ENCODE measurements at regions not wholly inside any gene's neighbourhood (a gene's known extent, or its start where the extent isn't known, plus 50 kb on each side); places are given as distances from the start of the nearest gene placed in this dataset.
"Not testable (repeated sequence)": the region's sequence is repeated elsewhere in the genome, so short reads cannot be mapped to it uniquely, and the experiment has no call there.

- no peak for DNase-seq
These were observed 560.8 kb upstream of the TBL1XR1 start for GRCh38 chr3:177758126-177758525.

DNA sequence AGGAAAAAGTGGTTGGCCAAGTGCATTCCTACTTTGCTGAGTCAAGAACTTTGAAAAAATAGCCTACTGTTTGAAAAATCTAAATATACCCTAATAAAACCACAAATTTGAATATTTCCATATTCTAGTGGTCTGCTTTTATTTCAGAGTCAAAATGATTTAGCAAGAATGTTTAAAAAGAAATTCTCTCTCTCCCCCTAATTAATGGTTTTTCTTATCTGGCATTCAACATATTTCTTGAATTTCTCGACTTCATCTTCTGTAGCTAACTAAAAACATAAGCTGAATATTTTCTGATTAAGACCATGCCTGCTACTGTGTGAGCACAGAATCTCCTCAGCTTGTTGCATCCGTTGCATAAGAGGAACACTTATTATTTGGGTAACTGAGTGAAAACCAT, 563.5 kb upstream of the TBL1XR1 start:
- no peak for DNase-seq

- DNase-seq, result peak; percentile 11
These were observed 567.2 kb upstream of the TBL1XR1 start for GRCh38 chr3:177764377-177764912.

DNA sequence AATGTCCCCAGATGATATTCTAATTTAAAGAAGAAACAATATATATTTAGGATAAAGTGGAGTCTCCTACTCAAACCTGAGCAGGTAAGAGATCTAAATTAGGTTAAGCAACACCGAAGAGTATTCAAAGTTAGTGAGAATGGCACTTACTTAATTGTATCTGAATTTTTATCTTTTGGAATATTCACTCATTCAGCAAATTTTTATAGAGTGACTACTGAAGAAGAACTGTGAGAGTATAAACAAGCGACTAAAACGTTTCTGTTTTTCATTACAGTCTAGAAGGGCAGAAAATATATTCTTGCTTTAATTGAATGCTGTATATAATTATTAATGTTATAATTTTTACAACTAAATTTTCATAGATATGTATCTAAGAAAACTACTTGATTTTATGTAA, 567.7 kb upstream of the TBL1XR1 start:
- no peak for DNase-seq

DNA sequence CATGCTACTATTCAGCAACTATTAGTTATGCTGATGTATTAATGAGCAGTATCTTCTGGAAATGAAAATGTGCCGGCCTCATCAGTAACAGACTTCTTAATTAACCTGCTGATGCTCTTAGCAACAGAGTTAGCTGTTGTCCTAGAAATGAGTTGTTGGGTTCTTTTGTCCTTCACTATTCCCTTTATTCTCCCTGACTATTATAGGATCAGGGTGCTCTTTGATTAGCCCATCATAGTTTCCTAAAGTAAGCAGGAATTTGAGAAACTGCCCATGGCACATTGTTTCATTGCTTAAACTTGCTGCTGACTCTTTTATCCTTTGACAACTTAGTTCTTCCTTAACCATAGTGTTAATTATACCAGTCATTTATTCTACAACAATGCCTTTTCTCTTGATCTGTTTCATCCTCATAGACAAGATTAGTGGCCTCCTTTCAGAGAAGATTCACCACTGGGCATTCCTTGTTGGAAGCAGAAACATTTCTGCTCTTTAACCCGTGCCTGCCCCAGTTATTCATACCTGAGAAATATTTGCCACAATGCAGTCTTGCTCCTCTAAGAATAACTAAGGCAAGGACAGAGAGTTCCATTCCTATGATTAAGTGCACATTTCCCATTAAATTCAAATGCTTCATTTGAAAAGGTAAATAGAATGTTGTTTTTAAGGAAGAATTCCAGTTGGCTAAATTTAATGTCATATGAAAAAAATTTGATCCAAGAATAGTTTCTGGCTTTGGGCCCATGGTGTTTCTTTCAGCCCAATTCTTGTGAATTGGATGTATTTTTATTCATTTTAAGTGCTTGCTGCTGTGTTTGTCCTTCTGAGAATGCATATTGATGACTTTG, 573.3 kb upstream of the TBL1XR1 start:
- no peak for DNase-seq

GRCh38 chr3:177771780-177772179, 574.5 kb upstream of the TBL1XR1 start:
- no peak for DNase-seq

DNA sequence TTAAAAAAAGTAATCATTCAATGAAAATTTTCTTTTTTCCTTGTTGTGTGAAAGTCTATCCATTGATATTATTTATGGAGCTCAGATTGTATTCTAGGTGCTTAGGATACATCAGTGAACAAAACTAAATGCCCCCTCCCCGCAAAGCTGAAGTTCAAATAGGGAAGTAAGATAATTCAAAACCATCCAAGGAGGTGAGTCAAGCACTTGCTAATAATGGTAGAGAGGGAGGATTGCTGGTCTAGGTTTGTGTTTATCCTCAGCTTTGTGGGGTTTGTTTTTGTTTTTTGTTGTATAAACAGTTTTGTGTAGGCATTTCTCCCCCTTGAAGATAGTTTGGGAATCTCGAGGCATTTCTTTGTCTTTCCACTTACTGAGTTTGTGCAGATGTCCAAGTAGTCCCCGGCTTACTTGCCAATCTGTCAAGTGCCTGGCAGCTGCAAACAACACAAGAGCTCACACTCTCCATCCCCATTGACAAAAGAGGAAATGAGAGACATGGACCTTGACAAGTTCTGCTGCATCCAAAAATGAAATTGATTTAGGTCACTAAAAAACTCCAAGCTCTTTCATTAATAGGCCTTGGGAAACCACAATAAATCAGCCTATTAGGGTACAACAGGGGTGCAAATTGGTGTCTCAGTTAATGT, 575.8 kb upstream of the TBL1XR1 start:
- DNase-seq, result no peak

GRCh38 chr3:177773717-177774116, 576.4 kb upstream of the TBL1XR1 start:
- no peak for DNase-seq

DNA sequence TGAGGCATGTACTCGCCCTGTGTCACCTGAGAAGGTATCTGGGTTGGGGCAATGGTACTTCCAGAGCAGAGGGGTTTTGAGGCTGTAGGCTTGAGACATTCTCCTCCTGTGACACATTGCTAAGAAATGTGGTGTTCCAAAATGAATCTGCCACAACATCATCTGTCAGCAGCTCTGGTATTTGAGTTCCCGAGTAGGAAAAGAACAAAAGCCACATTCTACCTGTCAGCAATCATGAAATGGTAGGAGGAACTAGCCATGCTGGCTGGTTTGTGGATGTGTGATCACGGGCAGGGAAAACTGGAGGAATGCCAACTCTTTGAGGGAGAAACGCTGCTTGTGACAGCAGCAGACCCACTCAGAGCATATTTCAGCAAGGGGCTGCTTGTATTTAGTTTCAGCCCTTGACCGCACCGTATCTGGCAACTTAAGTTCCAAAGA, 579.4 kb upstream of the TBL1XR1 start:
- peak; percentile 22 for DNase-seq

DNA sequence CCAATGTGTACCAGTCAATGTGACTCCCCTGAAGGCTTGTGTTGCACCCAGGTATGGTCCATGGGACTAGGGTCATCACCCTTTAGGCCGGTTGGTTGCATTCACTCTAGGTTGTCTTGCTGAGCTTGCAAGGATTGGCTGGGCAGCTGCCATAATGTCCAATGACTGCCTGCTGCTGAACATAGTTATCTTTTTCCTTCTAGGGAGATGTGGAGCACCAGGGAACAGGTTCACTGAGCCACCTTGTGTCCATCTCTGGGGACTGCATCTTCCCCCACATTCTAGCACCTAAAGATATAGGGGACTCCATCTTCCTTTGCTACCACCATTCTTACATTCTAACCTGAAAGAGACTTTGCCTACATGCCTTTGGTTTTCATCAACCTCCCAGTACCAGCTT, 580.4 kb upstream of the TBL1XR1 start:
- DNase-seq, result peak; percentile 88

DNA sequence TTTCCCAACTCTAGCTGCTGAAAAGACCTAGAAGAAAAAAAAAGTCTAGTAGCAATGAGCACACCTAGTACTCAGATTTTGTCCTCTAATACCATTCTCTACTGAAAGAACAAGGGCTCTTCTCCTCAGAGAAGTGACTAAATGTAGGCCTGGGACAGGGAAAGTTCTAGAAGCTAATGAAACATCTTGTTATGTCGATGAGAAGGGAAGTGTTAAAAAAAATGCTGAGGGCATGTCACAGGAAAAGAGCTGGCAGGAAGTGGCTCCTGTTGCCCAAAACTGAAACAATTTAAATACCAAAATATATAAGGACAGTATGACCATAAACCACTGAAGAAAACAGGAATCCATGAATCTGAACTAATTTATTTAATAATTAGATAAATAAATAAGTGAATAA, 581.4 kb upstream of the TBL1XR1 start:
- DNase-seq, result no peak

DNA sequence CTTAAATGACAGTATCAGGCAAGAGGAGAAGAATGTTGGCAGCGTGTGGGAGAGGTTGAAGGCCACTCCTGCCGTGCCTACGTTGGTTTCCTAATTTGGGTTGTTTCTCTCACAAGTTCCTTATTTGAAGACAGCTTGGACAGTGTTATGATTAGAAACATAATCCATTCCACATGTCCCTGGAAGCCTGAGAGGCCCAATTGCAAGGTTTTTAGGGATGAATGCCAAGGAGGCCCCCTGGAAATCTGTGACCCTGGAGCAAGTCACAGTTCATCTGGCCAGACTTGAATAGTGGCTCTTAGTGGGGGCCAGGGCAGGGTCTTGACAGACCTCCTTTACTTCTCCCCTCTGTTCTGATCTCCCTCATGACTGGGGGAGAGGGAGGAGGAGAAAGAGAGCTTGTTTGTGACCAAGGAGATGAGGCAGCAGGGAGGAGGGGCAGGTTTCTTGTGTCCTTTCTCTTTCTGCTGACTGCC, 584.4 kb upstream of the TBL1XR1 start:
- no peak for DNase-seq

GRCh38 chr3:177783338-177783737, 586.1 kb upstream of the TBL1XR1 start:
- DNase-seq, result no peak

DNA sequence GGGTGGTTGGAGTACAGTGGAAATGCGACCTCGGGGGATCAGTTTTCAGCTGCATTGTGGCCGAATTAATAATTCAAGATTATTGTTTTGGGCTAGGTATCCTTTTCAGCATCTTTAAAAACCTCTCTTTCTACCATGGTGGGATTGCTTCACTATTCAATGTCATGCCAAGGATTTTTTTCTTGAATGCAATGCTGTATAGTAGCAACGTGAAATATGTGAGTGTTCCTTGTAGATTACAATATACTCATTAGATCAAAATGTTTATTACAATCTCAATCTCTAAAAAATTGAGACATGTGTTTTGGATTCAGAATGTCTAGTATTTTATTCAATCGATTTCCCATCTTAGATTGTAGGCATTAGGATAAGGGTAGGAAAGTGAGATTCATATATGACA, 586.5 kb upstream of the TBL1XR1 start:
- DNase-seq, result no peak

DNA sequence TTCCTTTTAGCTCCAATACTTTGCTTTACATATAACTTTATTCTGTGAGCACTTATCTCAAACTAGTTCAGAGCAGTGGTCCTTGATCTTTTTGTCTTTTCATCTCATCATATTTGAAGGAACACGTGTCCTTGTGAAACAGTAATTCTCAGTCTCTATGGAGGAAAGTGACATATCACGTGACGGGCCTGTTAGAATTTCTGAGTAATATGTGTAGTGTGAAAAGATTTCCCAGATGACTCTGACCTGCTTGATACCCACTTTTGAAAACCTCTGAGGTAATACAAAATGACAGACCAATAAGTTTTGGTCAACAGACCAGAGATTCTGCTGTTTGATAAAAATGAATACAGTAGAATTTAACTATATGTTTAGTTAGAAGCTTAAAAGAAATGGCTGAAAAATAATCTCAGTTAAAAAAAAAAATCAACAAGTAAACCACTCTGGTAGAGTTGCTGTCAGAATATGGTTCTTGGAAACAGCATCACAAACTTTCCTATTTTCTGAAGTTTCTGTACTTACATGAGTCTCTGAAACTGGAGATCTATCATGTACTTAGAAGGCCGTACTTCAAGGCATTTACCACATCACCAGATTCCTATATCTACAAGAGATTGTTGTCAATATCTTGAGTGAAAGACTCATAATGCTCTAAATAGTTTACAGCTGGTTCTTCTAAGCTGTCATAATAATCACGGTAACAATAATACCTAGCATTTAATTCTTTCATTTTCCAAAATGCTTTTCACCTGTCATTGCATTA, 590.2 kb upstream of the TBL1XR1 start:
- no peak for DNase-seq

- no peak for DNase-seq
These were observed 592.2 kb upstream of the TBL1XR1 start for GRCh38 chr3:177789500-177789899.

- no peak for DNase-seq
These were observed 595.2 kb upstream of the TBL1XR1 start for GRCh38 chr3:177792311-177793030.

- DNase-seq, result no peak
These were observed 596.2 kb upstream of the TBL1XR1 start for GRCh38 chr3:177793451-177793850.

GRCh38 chr3:177795216-177795615, 597.9 kb upstream of the TBL1XR1 start:
- DNase-seq, result no peak

DNA sequence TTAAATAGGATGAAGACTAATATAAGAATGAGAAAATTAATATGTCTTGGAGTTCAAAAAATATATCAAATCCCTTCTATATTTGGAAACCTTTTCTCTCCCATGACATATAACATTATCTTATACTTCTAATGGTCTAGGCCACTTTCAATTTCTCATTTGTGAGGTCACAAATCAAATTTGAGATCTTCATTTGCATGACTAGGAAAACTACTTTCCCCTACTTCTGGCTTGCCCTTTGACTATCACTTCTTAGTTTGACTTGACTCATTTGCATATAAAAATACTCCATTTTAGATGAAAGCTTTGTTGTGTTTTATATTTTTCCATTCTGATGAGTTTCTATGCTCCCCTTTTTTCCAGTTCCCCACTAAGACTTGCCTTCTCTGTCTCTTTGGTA, 598.6 kb upstream of the TBL1XR1 start:
- no peak for DNase-seq

DNA sequence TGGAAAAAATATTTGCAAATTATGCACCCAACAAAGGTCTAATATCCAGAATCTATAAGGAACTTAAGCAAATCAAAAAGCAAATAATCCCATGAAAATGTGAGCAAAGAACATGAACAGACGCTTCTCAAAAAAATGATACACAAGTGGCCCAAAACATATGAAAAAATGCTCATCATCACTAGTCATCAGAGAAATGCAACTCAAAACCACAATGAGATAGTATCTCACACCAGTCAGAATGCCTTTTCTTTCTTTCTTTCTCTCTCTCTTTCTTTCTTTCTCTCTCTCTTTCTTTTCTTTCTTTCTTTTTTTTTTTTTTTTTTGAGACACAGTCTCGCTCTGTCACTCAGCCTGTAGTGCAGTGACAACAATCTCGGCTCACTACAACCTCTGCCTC, 602.9 kb upstream of the TBL1XR1 start:
- DNase-seq, result not testable (repeated sequence)

DNA sequence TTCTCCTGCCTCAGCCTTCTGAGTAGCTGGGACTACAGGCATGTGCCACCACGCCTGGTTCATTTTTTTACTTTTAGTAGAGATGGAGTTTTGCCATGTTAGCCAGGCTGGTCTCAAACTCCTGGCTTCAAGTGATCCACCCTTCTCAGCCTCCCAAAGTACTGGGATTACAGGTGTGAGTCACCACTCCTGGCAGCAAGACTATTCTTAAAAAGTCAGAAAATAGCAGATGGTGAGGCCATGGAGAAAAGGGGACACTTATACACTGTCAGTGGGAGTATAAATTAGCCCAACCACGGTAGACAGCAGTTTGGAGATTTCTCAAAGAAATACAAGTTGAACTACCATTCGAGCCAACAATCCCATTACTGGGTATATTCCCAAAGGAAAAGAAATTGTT, 603.3 kb upstream of the TBL1XR1 start:
- DNase-seq, result no peak

Data from NCI-H146 (cell line).